Liver (tissue), 8 donors: ENCODE measurements at regions not wholly inside any gene's neighbourhood (a gene's known extent, or its start where the extent isn't known, plus 50 kb on each side); places are given as distances from the start of the nearest gene placed in this dataset.

Experiments
- DNase-seq: peaks from one replicate; pipeline ENCODE4 v3.0.0-alpha.2; 2017; ENCODE audit warnings: low spot score
- H3K27ac ChIP-seq, 2 donors: one replicate each; pipeline ENCODE4 v1.7.0; 2013; ENCODE audit warnings: inconsistent platforms in 2 of 2, low read length in 2 of 2, control low read depth in 1 of 2, low read depth in 1 of 2, mild to moderate bottlenecking in 1 of 2
- H3K27me3 ChIP-seq, 4 donors: one replicate each; pipeline versions ENCODE4 v1.6.1 to v1.7.0; 2013; ENCODE audit warnings: low read length in 3 of 4, inconsistent platforms in 1 of 4, mild to moderate bottlenecking in 1 of 4, moderate library complexity in 1 of 4; ENCODE audit not compliant: control insufficient read depth in 4 of 4, insufficient read depth in 4 of 4
- H3K36me3 ChIP-seq, 4 donors: one replicate each; pipeline versions ENCODE4 v1.6.1 to v1.7.0; 2013; ENCODE audit warnings: low read length in 3 of 4, mild to moderate bottlenecking in 3 of 4, low read depth in 1 of 4, moderate library complexity in 1 of 4; ENCODE audit not compliant: control insufficient read depth in 4 of 4, insufficient read depth in 3 of 4
- H3K4me1 ChIP-seq, 4 donors: one replicate each; pipeline versions ENCODE4 v1.6.1 to v1.7.0; 2013; ENCODE audit warnings: low read length in 3 of 4, mild to moderate bottlenecking in 3 of 4, moderate library complexity in 1 of 4; ENCODE audit not compliant: control insufficient read depth in 4 of 4, insufficient read depth in 4 of 4
- H3K4me3 ChIP-seq, 3 donors: one replicate each; pipeline versions ENCODE4 v1.6.1 to v1.7.0; 2013; ENCODE audit warnings: low read length in 3 of 3, control low read depth in 1 of 3, low read depth in 1 of 3, mild to moderate bottlenecking in 1 of 3
- H3K9ac ChIP-seq, 2 donors: one replicate each; pipeline ENCODE4 v1.7.0; 2013; ENCODE audit warnings: low read length in 2 of 2, mild to moderate bottlenecking in 2 of 2, moderate library complexity in 2 of 2, control low read depth in 1 of 2, low read depth in 1 of 2
- H3K9me3 ChIP-seq, 4 donors: one replicate each; pipeline versions ENCODE4 v1.6.1 to v1.7.0; 2013; ENCODE audit warnings: low read length in 3 of 4; ENCODE audit not compliant: control insufficient read depth in 4 of 4
- EGR1 ChIP-seq, 2 donors: IDR thresholded peaks; 2 replicates each; pipeline ENCODE4 v1.6.1; 2016 to 2018; ENCODE audit warnings: antibody characterized with exemption in 2 of 2, low read depth in 2 of 2
- FOXA1 ChIP-seq: IDR thresholded peaks from 2 replicates; pipeline ENCODE4 v1.6.1; 2016; ENCODE audit warnings: antibody characterized with exemption
- FOXA2 ChIP-seq: IDR thresholded peaks from 2 replicates; pipeline ENCODE4 v1.6.1; 2016; ENCODE audit warnings: antibody characterized with exemption
- GABPA ChIP-seq, 2 donors: IDR thresholded peaks in 1 of 2; conservative IDR thresholded peaks in 1 of 2; 2 replicates each; pipeline ENCODE4 v1.6.1; 2016; ENCODE audit warnings: antibody characterized with exemption in 2 of 2, mild to moderate bottlenecking in 1 of 2, moderate library complexity in 1 of 2
- HNF4A ChIP-seq, 2 donors: conservative IDR thresholded peaks; 2 replicates each; pipeline ENCODE4 v1.6.1; 2016; ENCODE audit warnings: antibody characterized with exemption in 2 of 2, mild to moderate bottlenecking in 2 of 2
- HNF4G ChIP-seq: IDR thresholded peaks from 2 replicates; pipeline ENCODE4 v1.6.1; 2016; ENCODE audit warnings: antibody characterized with exemption
- JUND ChIP-seq, 2 donors: IDR thresholded peaks; 2 replicates each; pipeline ENCODE4 v1.6.1; 2016; ENCODE audit warnings: antibody characterized with exemption in 2 of 2
- NR2F2 ChIP-seq: IDR thresholded peaks from 2 replicates; pipeline ENCODE4 v1.6.1; 2016; ENCODE audit warnings: antibody characterized with exemption
- RAD21 ChIP-seq, 2 donors: IDR thresholded peaks; 2 replicates each; pipeline ENCODE4 v1.6.1; 2016; ENCODE audit warnings: antibody characterized with exemption in 2 of 2, mild to moderate bottlenecking in 2 of 2
- RXRA ChIP-seq, 2 donors: IDR thresholded peaks; 2 replicates each; pipeline ENCODE4 v1.6.1; 2017 to 2018; ENCODE audit warnings: antibody characterized with exemption in 2 of 2, mild to moderate bottlenecking in 1 of 2
- SP1 ChIP-seq: IDR thresholded peaks from 2 replicates; pipeline ENCODE4 v1.6.1; 2018; ENCODE audit warnings: antibody characterized with exemption, mild to moderate bottlenecking
- TAF1 ChIP-seq: conservative IDR thresholded peaks from 2 replicates; pipeline ENCODE4 v1.6.1; 2016; ENCODE audit warnings: antibody characterized with exemption, mild to moderate bottlenecking
- YY1 ChIP-seq: IDR thresholded peaks from 2 replicates; pipeline ENCODE4 v1.6.1; 2016; ENCODE audit warnings: antibody characterized with exemption, mild to moderate bottlenecking
- WGBS: extraction: QIAGEN DNeasy Blood & Tissue Kit; methylation state at CpG from one replicate; pipeline ENCODE4 v1.1.7; 2013; 5-methylcytosine and 5-hydroxymethylcytosine counted together
- TF ChIP-seq, protein P1 (sequence below): fragments of 150-350 bp; IDR thresholded peaks from 2 replicates; pipeline ENCODE4 v1.5.1; 2017; ENCODE audit warnings: improper control_type of control experiment, low read depth, low read length; ENCODE audit not compliant: missing input control
- TF ChIP-seq, protein P2 (sequence below): IDR thresholded peaks from 2 replicates; pipeline ENCODE4 v1.6.1; 2016; ENCODE audit warnings: antibody characterized with exemption
- TF ChIP-seq, protein P3 (sequence below): IDR thresholded peaks from 2 replicates; pipeline ENCODE4 v1.6.1; 2016; ENCODE audit warnings: antibody characterized with exemption
- TF ChIP-seq, protein P4 (sequence below): IDR thresholded peaks from 2 replicates; pipeline ENCODE4 v1.6.1; 2016; ENCODE audit warnings: antibody characterized with exemption
- TF ChIP-seq, protein P5 (sequence below): IDR thresholded peaks from 2 replicates; pipeline ENCODE4 v1.6.1; 2016; ENCODE audit warnings: antibody characterized with exemption, mild to moderate bottlenecking
- donor health status: healthy.
- donor health status: healthy.
- donor health status: healthy.
- donor health status: healthy.
- donor health status: healthy.

DNA sequence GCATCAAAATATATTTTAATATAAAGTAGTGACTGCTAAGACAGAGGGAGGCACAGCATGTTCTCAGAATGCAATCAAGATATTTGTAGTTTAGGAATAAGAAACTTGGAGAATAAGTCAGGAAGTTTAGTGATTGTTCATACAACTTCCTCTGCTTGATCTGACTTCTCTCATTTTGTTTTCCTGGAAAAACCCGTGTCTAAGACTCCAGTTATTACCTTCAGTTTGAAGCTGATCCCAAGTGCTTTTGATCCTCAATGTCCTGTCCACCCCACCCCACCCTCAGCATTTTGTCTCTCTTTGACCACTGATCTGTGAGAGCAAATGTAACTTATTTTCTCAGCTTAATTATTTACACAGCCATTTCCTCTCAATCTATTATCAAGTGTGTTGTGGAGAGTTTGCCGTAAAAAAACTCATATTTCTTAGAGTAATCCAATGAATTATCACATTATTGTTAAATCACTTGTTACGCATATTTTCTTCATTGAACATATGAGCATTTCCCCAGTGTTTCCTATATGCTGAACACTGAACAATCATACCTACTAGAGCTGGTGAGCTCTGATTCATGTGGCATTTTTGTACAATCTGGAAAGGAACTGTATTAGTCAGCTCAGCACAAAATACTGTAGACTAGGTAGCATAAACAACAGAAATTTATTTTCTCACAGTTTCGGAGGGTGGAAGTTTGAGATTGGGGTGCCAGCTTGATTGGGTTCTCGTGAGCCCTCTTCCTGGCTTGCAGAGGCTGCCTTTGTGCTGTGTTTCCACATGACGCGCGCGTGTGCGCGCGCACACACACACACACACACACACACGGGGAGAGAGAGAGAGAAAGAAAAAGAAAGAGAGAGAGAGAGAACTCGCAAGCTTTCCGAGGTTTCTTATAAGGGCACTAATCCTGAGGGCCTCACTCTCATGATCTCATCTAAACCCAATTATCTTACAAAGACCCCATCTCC is 65.5 kb upstream of the DPYD start:
- no peak for DNase-seq
- TF ChIP-seq RXRA (IDR thresholded peaks at IDR 0.05): no peak
- no peak for TF ChIP-seq FOXA2
- TF ChIP-seq SP1: no peak
- TF ChIP-seq HNF4G: no peak
- TF ChIP-seq TAF1: no peak
- TF ChIP-seq EGR1 (IDR thresholded peaks at IDR 0.05; ENCODE audit: low read depth in 2 of 2): no peak
- TF ChIP-seq HNF4A (conservative IDR thresholded peaks at IDR 0.05): no peak
- TF ChIP-seq, protein P1, sequence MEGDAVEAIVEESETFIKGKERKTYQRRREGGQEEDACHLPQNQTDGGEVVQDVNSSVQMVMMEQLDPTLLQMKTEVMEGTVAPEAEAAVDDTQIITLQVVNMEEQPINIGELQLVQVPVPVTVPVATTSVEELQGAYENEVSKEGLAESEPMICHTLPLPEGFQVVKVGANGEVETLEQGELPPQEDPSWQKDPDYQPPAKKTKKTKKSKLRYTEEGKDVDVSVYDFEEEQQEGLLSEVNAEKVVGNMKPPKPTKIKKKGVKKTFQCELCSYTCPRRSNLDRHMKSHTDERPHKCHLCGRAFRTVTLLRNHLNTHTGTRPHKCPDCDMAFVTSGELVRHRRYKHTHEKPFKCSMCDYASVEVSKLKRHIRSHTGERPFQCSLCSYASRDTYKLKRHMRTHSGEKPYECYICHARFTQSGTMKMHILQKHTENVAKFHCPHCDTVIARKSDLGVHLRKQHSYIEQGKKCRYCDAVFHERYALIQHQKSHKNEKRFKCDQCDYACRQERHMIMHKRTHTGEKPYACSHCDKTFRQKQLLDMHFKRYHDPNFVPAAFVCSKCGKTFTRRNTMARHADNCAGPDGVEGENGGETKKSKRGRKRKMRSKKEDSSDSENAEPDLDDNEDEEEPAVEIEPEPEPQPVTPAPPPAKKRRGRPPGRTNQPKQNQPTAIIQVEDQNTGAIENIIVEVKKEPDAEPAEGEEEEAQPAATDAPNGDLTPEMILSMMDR: no peak
- TF ChIP-seq NR2F2: no peak
- TF ChIP-seq, protein P2, sequence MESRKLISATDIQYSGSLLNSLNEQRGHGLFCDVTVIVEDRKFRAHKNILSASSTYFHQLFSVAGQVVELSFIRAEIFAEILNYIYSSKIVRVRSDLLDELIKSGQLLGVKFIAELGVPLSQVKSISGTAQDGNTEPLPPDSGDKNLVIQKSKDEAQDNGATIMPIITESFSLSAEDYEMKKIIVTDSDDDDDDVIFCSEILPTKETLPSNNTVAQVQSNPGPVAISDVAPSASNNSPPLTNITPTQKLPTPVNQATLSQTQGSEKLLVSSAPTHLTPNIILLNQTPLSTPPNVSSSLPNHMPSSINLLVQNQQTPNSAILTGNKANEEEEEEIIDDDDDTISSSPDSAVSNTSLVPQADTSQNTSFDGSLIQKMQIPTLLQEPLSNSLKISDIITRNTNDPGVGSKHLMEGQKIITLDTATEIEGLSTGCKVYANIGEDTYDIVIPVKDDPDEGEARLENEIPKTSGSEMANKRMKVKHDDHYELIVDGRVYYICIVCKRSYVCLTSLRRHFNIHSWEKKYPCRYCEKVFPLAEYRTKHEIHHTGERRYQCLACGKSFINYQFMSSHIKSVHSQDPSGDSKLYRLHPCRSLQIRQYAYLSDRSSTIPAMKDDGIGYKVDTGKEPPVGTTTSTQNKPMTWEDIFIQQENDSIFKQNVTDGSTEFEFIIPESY: no peak
- TF ChIP-seq, protein P3, sequence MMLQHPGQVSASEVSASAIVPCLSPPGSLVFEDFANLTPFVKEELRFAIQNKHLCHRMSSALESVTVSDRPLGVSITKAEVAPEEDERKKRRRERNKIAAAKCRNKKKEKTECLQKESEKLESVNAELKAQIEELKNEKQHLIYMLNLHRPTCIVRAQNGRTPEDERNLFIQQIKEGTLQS: no peak
- TF ChIP-seq, protein P4, sequence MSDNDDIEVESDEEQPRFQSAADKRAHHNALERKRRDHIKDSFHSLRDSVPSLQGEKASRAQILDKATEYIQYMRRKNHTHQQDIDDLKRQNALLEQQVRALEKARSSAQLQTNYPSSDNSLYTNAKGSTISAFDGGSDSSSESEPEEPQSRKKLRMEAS: no peak
- TF ChIP-seq JUND (IDR thresholded peaks at IDR 0.05): no peak
- TF ChIP-seq YY1: no peak
- no peak for TF ChIP-seq FOXA1
- TF ChIP-seq GABPA (IDR thresholded peaks at IDR 0.05 in 1 of 2, conservative IDR thresholded peaks at IDR 0.05 in 1 of 2): no peak
- TF ChIP-seq, protein P5, sequence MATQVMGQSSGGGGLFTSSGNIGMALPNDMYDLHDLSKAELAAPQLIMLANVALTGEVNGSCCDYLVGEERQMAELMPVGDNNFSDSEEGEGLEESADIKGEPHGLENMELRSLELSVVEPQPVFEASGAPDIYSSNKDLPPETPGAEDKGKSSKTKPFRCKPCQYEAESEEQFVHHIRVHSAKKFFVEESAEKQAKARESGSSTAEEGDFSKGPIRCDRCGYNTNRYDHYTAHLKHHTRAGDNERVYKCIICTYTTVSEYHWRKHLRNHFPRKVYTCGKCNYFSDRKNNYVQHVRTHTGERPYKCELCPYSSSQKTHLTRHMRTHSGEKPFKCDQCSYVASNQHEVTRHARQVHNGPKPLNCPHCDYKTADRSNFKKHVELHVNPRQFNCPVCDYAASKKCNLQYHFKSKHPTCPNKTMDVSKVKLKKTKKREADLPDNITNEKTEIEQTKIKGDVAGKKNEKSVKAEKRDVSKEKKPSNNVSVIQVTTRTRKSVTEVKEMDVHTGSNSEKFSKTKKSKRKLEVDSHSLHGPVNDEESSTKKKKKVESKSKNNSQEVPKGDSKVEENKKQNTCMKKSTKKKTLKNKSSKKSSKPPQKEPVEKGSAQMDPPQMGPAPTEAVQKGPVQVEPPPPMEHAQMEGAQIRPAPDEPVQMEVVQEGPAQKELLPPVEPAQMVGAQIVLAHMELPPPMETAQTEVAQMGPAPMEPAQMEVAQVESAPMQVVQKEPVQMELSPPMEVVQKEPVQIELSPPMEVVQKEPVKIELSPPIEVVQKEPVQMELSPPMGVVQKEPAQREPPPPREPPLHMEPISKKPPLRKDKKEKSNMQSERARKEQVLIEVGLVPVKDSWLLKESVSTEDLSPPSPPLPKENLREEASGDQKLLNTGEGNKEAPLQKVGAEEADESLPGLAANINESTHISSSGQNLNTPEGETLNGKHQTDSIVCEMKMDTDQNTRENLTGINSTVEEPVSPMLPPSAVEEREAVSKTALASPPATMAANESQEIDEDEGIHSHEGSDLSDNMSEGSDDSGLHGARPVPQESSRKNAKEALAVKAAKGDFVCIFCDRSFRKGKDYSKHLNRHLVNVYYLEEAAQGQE: no peak
- no peak for TF ChIP-seq RAD21 (IDR thresholded peaks at IDR 0.05)
- no peaks in the 10 kb centered on the region for H3K4me1 ChIP-seq

More for the DNA sequence above, 65.5 kb upstream of the DPYD start:
- no peaks in the 10 kb centered on the region for H3K9me3 ChIP-seq
- H3K27ac ChIP-seq: no peak overlapping the region
- 89% methylated on average over 15 of the region's 15 CpGs for WGBS
- no peak overlapping the region for H3K4me3 ChIP-seq
- no peak overlapping the region for H3K9ac ChIP-seq
- no peaks in the 10 kb centered on the region for H3K36me3 ChIP-seq
- H3K27me3 ChIP-seq: no peaks in the 10 kb centered on the region
